Esophagus muscularis mucosa (tissue), 3 donors: ENCODE measurements at regions not wholly inside any gene's neighbourhood (a gene's known extent, or its start where the extent isn't known, plus 50 kb on each side); places are given as distances from the start of the nearest gene placed in this dataset.

Experiments
- CTCF ChIP-seq, 3 experiments: fragments of 200-600 bp in 2 of 3; fragments of 450-650 bp in 1 of 3; sonication (generic) in 2 of 3; IDR thresholded peaks; one replicate each; pipeline ENCODE4 v1.5.1; 2017 to 2019; ENCODE audit warnings: antibody characterized with exemption in 3 of 3, mild to moderate bottlenecking in 2 of 3, moderate library complexity in 1 of 3
- POLR2AphosphoS5 ChIP-seq, 2 donors: sonication (generic); formaldehyde crosslinking; IDR thresholded peaks; one replicate each; pipeline ENCODE4 v1.6.1; 2017; ENCODE audit warnings: antibody characterized with exemption in 2 of 2

- TF ChIP-seq CTCF (IDR thresholded peaks at IDR 0.05) (no peak), POLR2AphosphoS5 (IDR thresholded peaks at IDR 0.05) (no peak)
Observed at GRCh38 chr15:96586901-96587300, 256.4 kb downstream of the NR2F2 start.
